ENCODE measurements at regions not wholly inside any gene's neighbourhood (a gene's known extent, or its start where the extent isn't known, plus 50 kb on each side); places are given as distances from the start of the nearest gene placed in this dataset.

DNA sequence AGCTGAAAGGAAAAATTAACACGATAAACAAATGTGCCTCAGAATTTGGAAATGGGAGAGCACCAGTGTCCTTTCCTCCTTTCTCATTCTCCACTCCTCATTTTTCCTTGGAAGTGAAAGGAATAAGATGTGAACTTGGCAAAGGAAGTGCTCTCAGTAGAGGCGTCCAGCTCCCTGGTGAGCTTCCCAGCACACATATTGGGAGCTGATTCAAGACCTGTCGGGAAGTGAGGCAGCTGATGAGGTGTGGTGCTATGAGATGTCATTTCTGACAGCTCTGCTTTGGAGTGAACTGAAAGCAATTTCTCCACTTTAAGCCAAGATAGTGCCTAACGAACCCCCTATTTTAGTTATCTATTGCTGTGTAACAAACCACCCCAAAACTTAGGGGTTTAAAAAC is 238.5 kb upstream of the IRX3 start:
- Histone ChIP-seq H3K27me3 (peaks cover 0 to 4% (median 0%) of the 10 kb centered on the region in 4 donors), H3K4me3 (no peak overlapping the region), H3K9me3 (peaks cover 0 to 17% (median 8%) of the 10 kb centered on the region in 3 donors), H3K27ac (no peak overlapping the region), H3K36me3 (no peaks in the 10 kb centered on the region), H3K4me1 (no peaks in the 10 kb centered on the region)
- 75 to 78% methylated on average over 4 of the region's 4 CpGs for WGBS, 2 donors
- DNase-seq, result no peak
- TF ChIP-seq, protein P1, sequence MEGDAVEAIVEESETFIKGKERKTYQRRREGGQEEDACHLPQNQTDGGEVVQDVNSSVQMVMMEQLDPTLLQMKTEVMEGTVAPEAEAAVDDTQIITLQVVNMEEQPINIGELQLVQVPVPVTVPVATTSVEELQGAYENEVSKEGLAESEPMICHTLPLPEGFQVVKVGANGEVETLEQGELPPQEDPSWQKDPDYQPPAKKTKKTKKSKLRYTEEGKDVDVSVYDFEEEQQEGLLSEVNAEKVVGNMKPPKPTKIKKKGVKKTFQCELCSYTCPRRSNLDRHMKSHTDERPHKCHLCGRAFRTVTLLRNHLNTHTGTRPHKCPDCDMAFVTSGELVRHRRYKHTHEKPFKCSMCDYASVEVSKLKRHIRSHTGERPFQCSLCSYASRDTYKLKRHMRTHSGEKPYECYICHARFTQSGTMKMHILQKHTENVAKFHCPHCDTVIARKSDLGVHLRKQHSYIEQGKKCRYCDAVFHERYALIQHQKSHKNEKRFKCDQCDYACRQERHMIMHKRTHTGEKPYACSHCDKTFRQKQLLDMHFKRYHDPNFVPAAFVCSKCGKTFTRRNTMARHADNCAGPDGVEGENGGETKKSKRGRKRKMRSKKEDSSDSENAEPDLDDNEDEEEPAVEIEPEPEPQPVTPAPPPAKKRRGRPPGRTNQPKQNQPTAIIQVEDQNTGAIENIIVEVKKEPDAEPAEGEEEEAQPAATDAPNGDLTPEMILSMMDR (IDR thresholded peaks at IDR 0.05), result no peak
- no peak for TF ChIP-seq POLR2A (IDR thresholded peaks at IDR 0.05)
- intact Hi-C loops (cut with DNase I), result no loop called here

DNA sequence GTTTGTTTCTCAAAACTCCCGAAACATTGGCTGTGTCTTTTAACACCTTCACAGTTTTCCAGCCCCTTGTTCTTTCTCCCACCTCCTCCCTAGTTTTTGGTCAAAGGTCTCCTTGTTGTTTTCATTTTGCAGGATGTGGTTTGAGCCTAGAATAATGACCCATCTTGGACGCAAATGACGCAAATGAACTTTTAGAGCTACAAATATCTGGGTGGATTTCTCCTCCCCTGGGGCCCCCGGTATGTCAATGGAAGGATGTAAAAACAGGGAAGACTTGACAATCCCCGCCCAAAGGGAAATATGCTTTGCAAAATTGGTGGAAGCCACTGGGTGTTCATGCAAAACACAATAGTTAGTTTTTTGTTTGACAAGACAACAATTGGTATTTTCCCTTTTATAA is 236.0 kb upstream of the IRX3 start:
- H3K36me3 ChIP-seq, result no peaks in the 10 kb centered on the region
- TF ChIP-seq, protein P1 (IDR thresholded peaks at IDR 0.05), result no peak
- no peak for TF ChIP-seq POLR2A (IDR thresholded peaks at IDR 0.05)
- H3K27me3 ChIP-seq, result peaks cover 0 to 4% (median 0%) of the 10 kb centered on the region in 4 donors
- intact Hi-C loops (cut with DNase I), result no loop called here
- DNase-seq, result no peak
- H3K9me3 ChIP-seq, result peaks cover 0 to 23% (median 8%) of the 10 kb centered on the region in 3 donors
- H3K27ac ChIP-seq, result no peak overlapping the region
- H3K4me1 ChIP-seq, result no peaks in the 10 kb centered on the region
- WGBS, 2 donors, result 60 to 76% methylated on average over 5 of the region's 5 CpGs
- H3K4me3 ChIP-seq, result no peak overlapping the region

DNA sequence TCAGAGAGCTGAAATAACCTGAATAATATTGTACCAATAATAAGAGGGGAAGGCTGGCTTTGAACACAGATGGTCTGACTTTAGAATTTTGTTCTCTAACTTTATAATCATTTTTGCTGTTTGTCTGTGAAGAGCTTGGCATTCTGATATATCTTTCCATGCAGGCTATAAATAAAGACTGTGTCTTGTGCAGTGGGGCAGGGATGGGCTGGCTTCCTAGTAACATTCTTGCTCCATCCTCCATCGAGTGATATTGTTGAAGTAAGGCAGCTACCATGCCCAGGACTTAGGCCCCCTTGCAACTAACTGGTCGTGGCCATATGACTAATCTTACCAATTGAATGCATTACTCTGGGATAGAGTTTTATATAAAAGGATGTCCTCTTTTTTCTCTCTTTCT is 234.7 kb upstream of the IRX3 start:
- intact Hi-C loops (cut with DNase I), result no loop called here
- no peaks in the 10 kb centered on the region for H3K36me3 ChIP-seq
- TF ChIP-seq, protein P1 (IDR thresholded peaks at IDR 0.05), result no peak
- no peak for TF ChIP-seq POLR2A (IDR thresholded peaks at IDR 0.05)
- no peak overlapping the region for H3K4me3 ChIP-seq
- H3K27me3 ChIP-seq, result peaks cover 0 to 11% (median 0%) of the 10 kb centered on the region in 4 donors
- H3K27ac ChIP-seq, result no peak overlapping the region
- H3K4me1 ChIP-seq, result no peaks in the 10 kb centered on the region
- no peak for DNase-seq
- H3K9me3 ChIP-seq, result peaks cover 0 to 21% (median 7%) of the 10 kb centered on the region in 3 donors
- 77 to 86% methylated on average over 2 of the region's 2 CpGs for WGBS, 2 donors

DNA sequence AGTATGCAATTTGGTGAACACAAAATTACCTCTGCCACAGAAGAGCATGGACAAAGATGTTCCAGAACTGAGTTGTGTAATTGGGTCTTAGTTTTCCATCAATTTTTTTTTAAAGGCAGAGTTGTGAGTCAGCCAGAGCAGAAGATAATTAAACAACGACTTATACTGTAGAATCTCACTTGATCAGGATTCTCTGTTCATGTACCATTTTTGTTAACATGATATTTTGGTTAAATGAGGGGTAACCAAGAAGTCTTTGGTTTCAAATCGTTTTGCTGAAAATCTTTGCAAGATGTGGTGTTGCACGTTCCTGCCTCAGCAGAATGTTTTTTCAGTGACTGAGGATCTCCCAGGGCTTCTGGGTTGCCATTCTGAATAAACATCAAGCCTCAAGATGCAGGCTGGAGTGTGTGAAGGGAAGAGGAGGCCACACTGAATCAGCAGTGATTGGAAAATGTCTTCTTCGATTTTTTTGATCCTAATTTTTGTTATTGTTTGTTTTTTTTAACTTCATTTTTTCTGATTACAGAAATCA is 232.6 kb upstream of the IRX3 start:
- peaks cover 0 to 19% (median under 1%) of the 10 kb centered on the region in 4 donors for H3K27me3 ChIP-seq
- 66 to 81% methylated on average over 4 of the region's 4 CpGs for WGBS, 2 donors
- no peaks in the 10 kb centered on the region for H3K36me3 ChIP-seq
- no peak for DNase-seq
- no peak overlapping the region for H3K4me3 ChIP-seq
- H3K27ac ChIP-seq, result no peak overlapping the region
- no peaks in the 10 kb centered on the region for H3K4me1 ChIP-seq
- intact Hi-C loops (cut with DNase I), result no loop called here
- TF ChIP-seq POLR2A (IDR thresholded peaks at IDR 0.05), result no peak
- TF ChIP-seq, protein P1 (IDR thresholded peaks at IDR 0.05), result no peak
- peaks cover 0 to 5% (median 0%) of the 10 kb centered on the region in 3 donors for H3K9me3 ChIP-seq

DNA sequence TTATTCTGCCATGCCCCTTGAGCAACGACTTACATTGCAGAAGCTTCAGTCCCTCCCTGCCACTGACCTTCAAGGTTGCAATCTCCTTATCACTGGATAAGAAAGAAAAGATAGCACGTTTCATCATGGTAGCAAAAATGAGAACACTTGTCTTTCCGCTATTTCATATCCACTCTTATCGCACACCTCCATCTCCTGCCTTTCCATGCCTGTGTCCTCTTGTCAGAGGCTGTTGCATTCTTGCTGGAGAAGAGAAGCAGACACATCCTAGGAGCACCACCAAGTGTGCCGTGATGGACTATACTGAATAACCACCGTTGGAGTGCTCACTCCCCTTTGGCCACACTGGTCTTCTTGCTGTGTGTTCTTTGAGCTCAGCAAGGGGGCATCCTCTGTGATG is 230.6 kb upstream of the IRX3 start:
- intact Hi-C loops (cut with DNase I), result no loop called here
- 63 to 70% methylated on average over 6 of the region's 6 CpGs for WGBS, 2 donors
- Histone ChIP-seq H3K4me1 (no peaks in the 10 kb centered on the region), H3K27ac (no peak overlapping the region), H3K9me3 (peaks cover 0 to 5% (median 0%) of the 10 kb centered on the region in 3 donors), H3K36me3 (no peaks in the 10 kb centered on the region), H3K4me3 (no peak overlapping the region), H3K27me3 (peaks cover 0 to 32% (median 2%) of the 10 kb centered on the region in 4 donors)
- DNase-seq, result no peak
- TF ChIP-seq, protein P1 (IDR thresholded peaks at IDR 0.05), result no peak
- TF ChIP-seq POLR2A (IDR thresholded peaks at IDR 0.05), result no peak
